Tibial nerve (tissue), 3 donors: ENCODE measurements at regions not wholly inside any gene's neighbourhood (a gene's known extent, or its start where the extent isn't known, plus 50 kb on each side); places are given as distances from the start of the nearest gene placed in this dataset.

Experiments
- CTCF ChIP-seq, 5 experiments: fragments of 200-600 bp in 3 of 5; fragments of 450-650 bp in 2 of 5; sonication (generic) in 3 of 5; IDR thresholded peaks; one replicate each; pipeline ENCODE4 v1.5.1; 2016 to 2019; ENCODE audit warnings: antibody characterized with exemption in 5 of 5, mild to moderate bottlenecking in 3 of 5, moderate library complexity in 2 of 5
- POLR2A ChIP-seq, 2 donors: fragments of 450-650 bp; IDR thresholded peaks; one replicate each; pipeline ENCODE4 v1.6.1; 2017; ENCODE audit warnings: antibody characterized with exemption in 2 of 2, mild to moderate bottlenecking in 2 of 2, moderate library complexity in 2 of 2

- TF ChIP-seq CTCF (IDR thresholded peaks at IDR 0.05) (no peak), POLR2A (IDR thresholded peaks at IDR 0.05) (no peak)
These were observed 813.2 kb downstream of the RNF144A start for GRCh38 chr2:7730449-7730848.
